LNCaP clone FGC (cell line): ENCODE measurements at regions not wholly inside any gene's neighbourhood (a gene's known extent, or its start where the extent isn't known, plus 50 kb on each side); places are given as distances from the start of the nearest gene placed in this dataset.

Experiments
- DNase-seq: peaks from one replicate; pipeline ENCODE4 v3.0.0-alpha.2; 2011; ENCODE audit warnings: low read depth
- H3K4me3 ChIP-seq: 2 replicates; pipeline ENCODE4 v1.5.1; 2011; ENCODE audit warnings: mild to moderate bottlenecking, low read depth, low read length, control low read depth
- CTCF ChIP-seq: IDR thresholded peaks from 2 replicates; pipeline ENCODE4 v1.5.1; 2012; ENCODE audit warnings: mild to moderate bottlenecking; ENCODE audit not compliant: control insufficient read depth, insufficient read depth; ENCODE audit errors: extremely low read depth

- TF ChIP-seq CTCF: no peak
- no peak for DNase-seq
- no peak overlapping the region for H3K4me3 ChIP-seq
Observed at GRCh38 chr2:104930732-104931131, 76.8 kb downstream of the POU3F3 start.

- TF ChIP-seq CTCF: no peak
- DNase-seq: no peak
- no peak overlapping the region for H3K4me3 ChIP-seq
Observed at GRCh38 chr2:104932243-104932642, 78.3 kb downstream of the POU3F3 start.

- no peak for DNase-seq
- no peak for TF ChIP-seq CTCF
Observed at GRCh38 chr2:104933151-104933917, 79.4 kb downstream of the POU3F3 start.

GRCh38 chr2:104936527-104936926, 82.6 kb downstream of the POU3F3 start:
- no peak overlapping the region for H3K4me3 ChIP-seq
- no peak for TF ChIP-seq CTCF
- no peak for DNase-seq

More at GRCh38 chr2:104933151-104933917, 79.4 kb downstream of the POU3F3 start:
- H3K4me3 ChIP-seq: no peak overlapping the region

GRCh38 chr2:104938231-104938941, 84.5 kb downstream of the POU3F3 start:
- no peak for DNase-seq
- TF ChIP-seq CTCF: no peak
- H3K4me3 ChIP-seq: no peak overlapping the region

- H3K4me3 ChIP-seq: no peak overlapping the region
- no peak for TF ChIP-seq CTCF
- DNase-seq: no peak
Observed at GRCh38 chr2:104939570-104940217, 85.8 kb downstream of the POU3F3 start.
